PC-3 (cell line): ENCODE measurements at regions not wholly inside any gene's neighbourhood (a gene's known extent, or its start where the extent isn't known, plus 50 kb on each side); places are given as distances from the start of the nearest gene placed in this dataset.

Source experiments
- CTCF ChIP-seq: fragments of 300-600 bp; sonication (generic); conservative IDR thresholded peaks from 2 replicates; pipeline ENCODE4 v1.5.1; 2017; ENCODE audit warnings: antibody characterized with exemption, low read depth, mild to moderate bottlenecking, low read length
- EZH2 ChIP-seq: fragments of 300-600 bp; sonication (generic); IDR thresholded peaks from one replicate; pipeline ENCODE4 v1.6.1; 2017; ENCODE audit warnings: antibody characterized with exemption, mild to moderate bottlenecking, low read length; ENCODE audit not compliant: unreplicated experiment

- TF ChIP-seq CTCF (no peak), EZH2 (no peak)
Observed at GRCh38 chr14:29030970-29031369, 264.4 kb downstream of the FOXG1 start.
